GM13976 (cell line): ENCODE measurements at regions not wholly inside any gene's neighbourhood (a gene's known extent, or its start where the extent isn't known, plus 50 kb on each side); places are given as distances from the start of the nearest gene placed in this dataset.

Experiments
- DNase-seq: peaks from one replicate; pipeline ENCODE4 v3.0.0; 2012; ENCODE audit warnings: low spot score
- in situ Hi-C: fragments of 300-500 bp; cut with MboI; formaldehyde crosslinking; loops from one replicate; pipeline ENCODE4 v1.12.0; 2022; ENCODE audit warnings: low sequenced_read_pairs, mixed read lengths, inconsistent platforms; ENCODE audit not compliant: unreplicated experiment
- TF ChIP-seq, protein P1 (sequence below): IDR thresholded peaks from 2 replicates; pipeline ENCODE4 v1.5.1; 2012; ENCODE audit warnings: borderline replicate concordance, mild to moderate bottlenecking; ENCODE audit not compliant: insufficient read depth; ENCODE audit errors: extremely low read depth, missing control alignments, control extremely low read depth

DNA sequence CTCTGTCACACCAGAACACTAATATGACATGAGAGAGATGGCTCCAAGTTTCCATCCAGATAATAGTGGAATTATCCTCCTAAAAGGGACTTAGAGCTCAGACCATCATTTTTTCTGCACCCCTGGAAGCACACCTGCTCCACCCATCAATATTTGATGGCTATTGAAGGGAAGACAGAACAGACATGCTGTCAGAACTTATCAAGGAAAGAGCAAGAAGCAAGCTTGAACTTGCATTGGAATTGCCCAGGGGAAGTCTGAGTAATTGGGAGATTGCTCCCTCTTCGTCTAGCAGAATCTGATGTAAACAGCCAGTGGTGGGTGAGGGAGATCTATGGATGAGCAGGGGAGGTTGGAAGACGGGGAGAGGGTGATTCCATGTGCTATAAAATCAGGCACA is 874.4 kb upstream of the TENM4 start:
- TF ChIP-seq, protein P1, sequence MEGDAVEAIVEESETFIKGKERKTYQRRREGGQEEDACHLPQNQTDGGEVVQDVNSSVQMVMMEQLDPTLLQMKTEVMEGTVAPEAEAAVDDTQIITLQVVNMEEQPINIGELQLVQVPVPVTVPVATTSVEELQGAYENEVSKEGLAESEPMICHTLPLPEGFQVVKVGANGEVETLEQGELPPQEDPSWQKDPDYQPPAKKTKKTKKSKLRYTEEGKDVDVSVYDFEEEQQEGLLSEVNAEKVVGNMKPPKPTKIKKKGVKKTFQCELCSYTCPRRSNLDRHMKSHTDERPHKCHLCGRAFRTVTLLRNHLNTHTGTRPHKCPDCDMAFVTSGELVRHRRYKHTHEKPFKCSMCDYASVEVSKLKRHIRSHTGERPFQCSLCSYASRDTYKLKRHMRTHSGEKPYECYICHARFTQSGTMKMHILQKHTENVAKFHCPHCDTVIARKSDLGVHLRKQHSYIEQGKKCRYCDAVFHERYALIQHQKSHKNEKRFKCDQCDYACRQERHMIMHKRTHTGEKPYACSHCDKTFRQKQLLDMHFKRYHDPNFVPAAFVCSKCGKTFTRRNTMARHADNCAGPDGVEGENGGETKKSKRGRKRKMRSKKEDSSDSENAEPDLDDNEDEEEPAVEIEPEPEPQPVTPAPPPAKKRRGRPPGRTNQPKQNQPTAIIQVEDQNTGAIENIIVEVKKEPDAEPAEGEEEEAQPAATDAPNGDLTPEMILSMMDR = no peak
- no peak for DNase-seq
- in situ Hi-C loops = no loop called here

DNA sequence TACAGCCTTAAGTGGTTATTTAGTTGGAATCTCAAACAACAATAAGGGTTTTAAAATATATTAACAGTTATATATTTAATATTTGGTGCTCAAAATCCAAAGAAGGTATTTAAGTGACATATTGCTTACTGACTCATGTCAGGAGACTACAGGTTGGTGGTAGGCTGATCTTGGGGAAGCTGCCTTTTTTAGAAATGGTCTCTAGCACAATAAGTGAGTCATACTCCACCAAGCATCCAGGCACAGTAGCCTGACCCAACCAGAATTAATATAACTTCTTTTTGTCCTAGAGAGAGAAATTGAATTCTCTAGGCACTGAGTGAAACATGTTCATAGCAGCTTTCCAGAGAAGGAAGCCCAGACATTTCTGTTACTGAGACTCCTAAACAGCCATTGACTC is 868.5 kb upstream of the TENM4 start:
- TF ChIP-seq, protein P1 = no peak
- DNase-seq = no peak
- in situ Hi-C loops = no loop called here

DNA sequence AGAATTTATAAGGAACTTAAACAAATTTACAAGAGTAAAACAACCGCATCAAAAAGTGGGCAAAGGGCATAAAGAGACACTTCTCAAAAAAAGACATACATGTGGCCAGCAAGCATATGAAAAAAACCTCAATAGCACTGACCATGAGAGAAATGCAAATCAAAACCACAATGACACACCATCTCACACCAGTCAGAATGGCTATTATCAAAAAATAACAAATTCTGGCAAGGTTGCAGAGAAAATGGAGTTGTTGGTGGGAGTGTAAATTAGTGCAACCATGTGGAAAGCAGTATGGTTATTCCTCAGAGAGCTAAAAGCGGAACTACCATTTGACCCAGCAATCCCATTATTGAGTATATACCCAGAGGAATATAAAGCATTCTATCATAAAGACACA is 866.8 kb upstream of the TENM4 start:
- TF ChIP-seq, protein P1 = no peak
- no peak for DNase-seq
- in situ Hi-C loops = no loop called here

DNA sequence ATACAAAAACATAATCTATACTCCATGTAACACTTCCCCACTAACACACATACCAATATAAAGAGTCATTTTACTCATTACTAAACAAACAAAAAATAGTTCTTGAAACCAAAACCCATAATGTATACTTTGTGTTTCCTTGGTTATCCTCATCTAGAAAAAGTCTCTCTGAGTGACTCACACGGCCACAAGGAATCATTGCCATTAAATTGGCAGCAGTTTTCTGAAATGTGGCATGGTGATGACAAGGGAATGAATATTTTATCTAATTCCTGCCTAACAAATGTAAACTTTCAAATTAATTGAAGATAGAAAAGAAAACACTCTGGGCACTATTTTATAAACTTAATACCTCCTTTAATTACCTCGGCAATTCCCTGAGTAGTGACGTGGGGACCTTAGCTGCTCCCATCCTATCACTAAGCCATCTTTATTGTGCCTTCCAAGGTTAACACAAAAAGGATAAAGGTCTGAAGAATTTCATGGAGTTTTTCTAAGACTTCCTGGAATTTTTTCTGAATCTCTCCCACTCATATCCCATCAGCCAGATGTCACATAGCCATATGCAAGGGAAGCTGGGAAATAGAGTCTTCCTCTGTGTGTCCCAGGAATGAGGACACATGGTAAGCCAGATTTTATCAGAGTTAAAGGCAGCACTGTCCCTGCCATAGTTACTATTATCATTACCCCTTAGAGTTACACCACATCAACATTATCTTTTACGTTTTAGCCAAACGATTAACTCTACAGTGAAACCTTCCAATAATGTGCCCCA is 857.2 kb upstream of the TENM4 start:
- DNase-seq = no peak
- TF ChIP-seq, protein P1 = no peak
- in situ Hi-C loops = no loop called here

DNA sequence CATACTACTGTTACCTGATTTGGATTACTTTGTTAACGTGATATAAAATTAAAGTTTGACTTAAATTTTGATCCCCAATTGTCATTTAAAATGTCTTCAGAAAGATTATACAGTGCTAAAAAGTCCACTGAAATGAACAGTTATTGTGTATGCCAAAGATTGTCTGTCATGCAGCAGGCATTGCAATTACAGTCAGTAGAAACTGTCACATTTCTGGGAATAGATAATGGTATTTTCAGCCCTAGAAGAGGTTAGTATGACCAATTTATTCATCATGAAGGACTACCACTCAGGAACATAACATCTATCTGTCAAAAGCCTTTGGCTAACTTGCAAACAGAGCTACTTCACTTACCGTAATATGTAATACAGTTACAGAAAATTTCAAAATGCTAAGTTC is 852.5 kb upstream of the TENM4 start:
- in situ Hi-C loops = no loop called here
- TF ChIP-seq, protein P1 = no peak

DNA sequence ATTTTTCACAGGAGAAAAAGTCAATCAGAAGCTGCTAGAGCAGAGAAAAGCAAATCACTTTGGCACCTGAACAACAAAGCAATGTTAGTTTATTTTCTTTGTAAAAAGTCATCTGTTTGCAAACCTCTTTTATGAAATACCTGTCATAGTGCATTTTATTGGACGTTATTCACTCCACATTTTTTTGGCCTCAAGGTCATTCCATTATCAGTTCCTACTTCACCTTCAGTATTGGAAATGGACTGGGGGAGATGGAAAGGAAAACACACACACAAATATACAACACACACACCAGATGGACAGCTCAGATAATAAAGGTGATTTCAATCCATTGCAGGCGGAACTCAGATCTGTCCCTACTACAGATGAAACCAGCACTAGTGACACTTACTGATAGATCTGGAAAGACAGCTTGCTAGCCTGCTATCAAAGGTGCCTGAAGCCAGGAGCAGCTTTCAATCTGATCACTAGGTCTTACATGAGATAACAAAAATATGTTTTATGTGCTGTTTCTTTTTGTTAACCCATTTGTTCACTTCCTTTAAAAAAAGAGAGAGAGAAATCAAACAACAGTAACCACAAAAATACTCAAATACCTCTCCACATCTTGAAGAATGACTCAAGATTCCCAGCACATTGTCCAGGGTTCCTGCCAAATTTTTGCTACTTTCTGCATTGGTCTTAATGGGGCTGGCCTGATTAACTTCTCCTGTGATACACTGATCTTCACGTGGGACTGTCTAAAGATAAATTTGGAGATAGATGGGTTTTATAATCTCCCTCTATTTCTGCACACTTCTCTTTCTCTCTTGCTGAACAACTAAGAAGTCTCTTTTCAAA is 844.3 kb upstream of the TENM4 start:
- TF ChIP-seq, protein P1 = no peak
- in situ Hi-C loops = no loop called here
- no peak for DNase-seq

More for the DNA sequence above, 852.5 kb upstream of the TENM4 start:
- no peak for DNase-seq
